ENCODE measurements at regions not wholly inside any gene's neighbourhood (a gene's known extent, or its start where the extent isn't known, plus 50 kb on each side); places are given as distances from the start of the nearest gene placed in this dataset.

DNA sequence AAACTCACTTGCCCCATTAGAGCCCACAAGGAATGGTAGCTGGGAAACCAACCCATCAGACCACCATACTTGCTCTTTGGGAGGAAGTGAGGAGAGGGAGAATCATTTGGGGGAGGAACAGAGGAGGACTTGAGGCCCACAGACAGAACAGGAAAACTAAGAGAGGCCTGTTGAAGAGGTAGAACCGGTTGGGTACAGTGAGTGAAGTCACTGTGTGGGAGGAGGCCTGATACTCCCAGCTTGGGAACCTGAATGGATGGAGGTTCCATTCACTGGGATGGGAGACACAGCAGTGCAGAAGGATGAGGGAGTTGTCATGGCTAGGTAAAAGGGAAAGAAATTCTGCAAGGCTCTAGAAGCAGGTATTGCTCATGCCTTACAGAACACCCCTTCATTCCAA, 63.4 kb upstream of the PSEN2 start (continued):
- TF ChIP-seq, protein P1, sequence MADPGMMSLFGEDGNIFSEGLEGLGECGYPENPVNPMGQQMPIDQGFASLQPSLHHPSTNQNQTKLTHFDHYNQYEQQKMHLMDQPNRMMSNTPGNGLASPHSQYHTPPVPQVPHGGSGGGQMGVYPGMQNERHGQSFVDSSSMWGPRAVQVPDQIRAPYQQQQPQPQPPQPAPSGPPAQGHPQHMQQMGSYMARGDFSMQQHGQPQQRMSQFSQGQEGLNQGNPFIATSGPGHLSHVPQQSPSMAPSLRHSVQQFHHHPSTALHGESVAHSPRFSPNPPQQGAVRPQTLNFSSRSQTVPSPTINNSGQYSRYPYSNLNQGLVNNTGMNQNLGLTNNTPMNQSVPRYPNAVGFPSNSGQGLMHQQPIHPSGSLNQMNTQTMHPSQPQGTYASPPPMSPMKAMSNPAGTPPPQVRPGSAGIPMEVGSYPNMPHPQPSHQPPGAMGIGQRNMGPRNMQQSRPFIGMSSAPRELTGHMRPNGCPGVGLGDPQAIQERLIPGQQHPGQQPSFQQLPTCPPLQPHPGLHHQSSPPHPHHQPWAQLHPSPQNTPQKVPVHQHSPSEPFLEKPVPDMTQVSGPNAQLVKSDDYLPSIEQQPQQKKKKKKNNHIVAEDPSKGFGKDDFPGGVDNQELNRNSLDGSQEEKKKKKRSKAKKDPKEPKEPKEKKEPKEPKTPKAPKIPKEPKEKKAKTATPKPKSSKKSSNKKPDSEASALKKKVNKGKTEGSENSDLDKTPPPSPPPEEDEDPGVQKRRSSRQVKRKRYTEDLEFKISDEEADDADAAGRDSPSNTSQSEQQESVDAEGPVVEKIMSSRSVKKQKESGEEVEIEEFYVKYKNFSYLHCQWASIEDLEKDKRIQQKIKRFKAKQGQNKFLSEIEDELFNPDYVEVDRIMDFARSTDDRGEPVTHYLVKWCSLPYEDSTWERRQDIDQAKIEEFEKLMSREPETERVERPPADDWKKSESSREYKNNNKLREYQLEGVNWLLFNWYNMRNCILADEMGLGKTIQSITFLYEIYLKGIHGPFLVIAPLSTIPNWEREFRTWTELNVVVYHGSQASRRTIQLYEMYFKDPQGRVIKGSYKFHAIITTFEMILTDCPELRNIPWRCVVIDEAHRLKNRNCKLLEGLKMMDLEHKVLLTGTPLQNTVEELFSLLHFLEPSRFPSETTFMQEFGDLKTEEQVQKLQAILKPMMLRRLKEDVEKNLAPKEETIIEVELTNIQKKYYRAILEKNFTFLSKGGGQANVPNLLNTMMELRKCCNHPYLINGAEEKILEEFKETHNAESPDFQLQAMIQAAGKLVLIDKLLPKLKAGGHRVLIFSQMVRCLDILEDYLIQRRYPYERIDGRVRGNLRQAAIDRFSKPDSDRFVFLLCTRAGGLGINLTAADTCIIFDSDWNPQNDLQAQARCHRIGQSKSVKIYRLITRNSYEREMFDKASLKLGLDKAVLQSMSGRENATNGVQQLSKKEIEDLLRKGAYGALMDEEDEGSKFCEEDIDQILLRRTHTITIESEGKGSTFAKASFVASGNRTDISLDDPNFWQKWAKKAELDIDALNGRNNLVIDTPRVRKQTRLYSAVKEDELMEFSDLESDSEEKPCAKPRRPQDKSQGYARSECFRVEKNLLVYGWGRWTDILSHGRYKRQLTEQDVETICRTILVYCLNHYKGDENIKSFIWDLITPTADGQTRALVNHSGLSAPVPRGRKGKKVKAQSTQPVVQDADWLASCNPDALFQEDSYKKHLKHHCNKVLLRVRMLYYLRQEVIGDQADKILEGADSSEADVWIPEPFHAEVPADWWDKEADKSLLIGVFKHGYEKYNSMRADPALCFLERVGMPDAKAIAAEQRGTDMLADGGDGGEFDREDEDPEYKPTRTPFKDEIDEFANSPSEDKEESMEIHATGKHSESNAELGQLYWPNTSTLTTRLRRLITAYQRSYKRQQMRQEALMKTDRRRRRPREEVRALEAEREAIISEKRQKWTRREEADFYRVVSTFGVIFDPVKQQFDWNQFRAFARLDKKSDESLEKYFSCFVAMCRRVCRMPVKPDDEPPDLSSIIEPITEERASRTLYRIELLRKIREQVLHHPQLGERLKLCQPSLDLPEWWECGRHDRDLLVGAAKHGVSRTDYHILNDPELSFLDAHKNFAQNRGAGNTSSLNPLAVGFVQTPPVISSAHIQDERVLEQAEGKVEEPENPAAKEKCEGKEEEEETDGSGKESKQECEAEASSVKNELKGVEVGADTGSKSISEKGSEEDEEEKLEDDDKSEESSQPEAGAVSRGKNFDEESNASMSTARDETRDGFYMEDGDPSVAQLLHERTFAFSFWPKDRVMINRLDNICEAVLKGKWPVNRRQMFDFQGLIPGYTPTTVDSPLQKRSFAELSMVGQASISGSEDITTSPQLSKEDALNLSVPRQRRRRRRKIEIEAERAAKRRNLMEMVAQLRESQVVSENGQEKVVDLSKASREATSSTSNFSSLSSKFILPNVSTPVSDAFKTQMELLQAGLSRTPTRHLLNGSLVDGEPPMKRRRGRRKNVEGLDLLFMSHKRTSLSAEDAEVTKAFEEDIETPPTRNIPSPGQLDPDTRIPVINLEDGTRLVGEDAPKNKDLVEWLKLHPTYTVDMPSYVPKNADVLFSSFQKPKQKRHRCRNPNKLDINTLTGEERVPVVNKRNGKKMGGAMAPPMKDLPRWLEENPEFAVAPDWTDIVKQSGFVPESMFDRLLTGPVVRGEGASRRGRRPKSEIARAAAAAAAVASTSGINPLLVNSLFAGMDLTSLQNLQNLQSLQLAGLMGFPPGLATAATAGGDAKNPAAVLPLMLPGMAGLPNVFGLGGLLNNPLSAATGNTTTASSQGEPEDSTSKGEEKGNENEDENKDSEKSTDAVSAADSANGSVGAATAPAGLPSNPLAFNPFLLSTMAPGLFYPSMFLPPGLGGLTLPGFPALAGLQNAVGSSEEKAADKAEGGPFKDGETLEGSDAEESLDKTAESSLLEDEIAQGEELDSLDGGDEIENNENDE (IDR thresholded peaks at IDR 0.05; ENCODE audit: insufficient replicate concordance, low read length), result no peak
- no peak for TF ChIP-seq USF2 (IDR thresholded peaks at IDR 0.05; ENCODE audit: low read length)
- no peak for TF ChIP-seq POLR2AphosphoS5 (IDR thresholded peaks at IDR 0.05; ENCODE audit: low read depth, low read length)
- no peak for TF ChIP-seq SRF (IDR thresholded peaks at IDR 0.05; ENCODE audit: low read depth, low read length)
- no peak for TF ChIP-seq PHF8 (conservative IDR thresholded peaks at IDR 0.05; ENCODE audit: low read depth, low read length)
- no peak for TF ChIP-seq ZNF274 (IDR thresholded peaks at IDR 0.05; ENCODE audit: borderline replicate concordance, extremely low read depth, low read length)
